GM12864 (cell line): ENCODE measurements at regions not wholly inside any gene's neighbourhood (a gene's known extent, or its start where the extent isn't known, plus 50 kb on each side); places are given as distances from the start of the nearest gene placed in this dataset.
"Not testable (repeated sequence)": the region's sequence is repeated elsewhere in the genome, so short reads cannot be mapped to it uniquely, and the experiment has no call there.

ENCODE experiments used
- DNase-seq: peaks from one replicate; pipeline ENCODE4 v3.0.0-alpha.2; 2011; ENCODE audit warnings: low read depth
- H3K4me3 ChIP-seq: 2 replicates; pipeline ENCODE4 v1.5.1; 2011; ENCODE audit warnings: mild to moderate bottlenecking, low read depth, low read length, control low read depth
- TF ChIP-seq, protein P1 (sequence below): IDR thresholded peaks from 2 replicates; pipeline ENCODE4 v1.5.1; 2011; ENCODE audit warnings: low read depth, mild to moderate bottlenecking, moderate library complexity, low read length, control low read depth, inconsistent platforms; ENCODE audit errors: missing control alignments

DNA sequence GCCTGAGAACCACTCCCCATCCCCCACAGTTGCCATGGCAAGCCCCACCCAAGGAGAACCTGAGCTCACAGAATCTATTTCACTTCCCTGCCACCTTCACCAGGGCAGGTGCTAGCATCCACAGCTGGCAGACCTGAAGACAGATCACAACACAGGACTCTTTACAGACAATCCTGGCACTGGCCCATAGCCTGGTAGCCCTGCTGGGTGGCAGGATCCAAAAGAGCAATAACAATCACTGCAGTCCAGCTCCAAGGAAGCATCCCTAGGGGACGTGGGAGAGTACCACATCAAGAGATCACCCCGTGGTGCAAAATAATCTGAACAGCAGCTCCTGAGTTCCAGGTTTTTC, 463.2 kb upstream of the PIK3R1 start:
- H3K4me3 ChIP-seq = no peak overlapping the region
- no peak for DNase-seq
- TF ChIP-seq, protein P1, sequence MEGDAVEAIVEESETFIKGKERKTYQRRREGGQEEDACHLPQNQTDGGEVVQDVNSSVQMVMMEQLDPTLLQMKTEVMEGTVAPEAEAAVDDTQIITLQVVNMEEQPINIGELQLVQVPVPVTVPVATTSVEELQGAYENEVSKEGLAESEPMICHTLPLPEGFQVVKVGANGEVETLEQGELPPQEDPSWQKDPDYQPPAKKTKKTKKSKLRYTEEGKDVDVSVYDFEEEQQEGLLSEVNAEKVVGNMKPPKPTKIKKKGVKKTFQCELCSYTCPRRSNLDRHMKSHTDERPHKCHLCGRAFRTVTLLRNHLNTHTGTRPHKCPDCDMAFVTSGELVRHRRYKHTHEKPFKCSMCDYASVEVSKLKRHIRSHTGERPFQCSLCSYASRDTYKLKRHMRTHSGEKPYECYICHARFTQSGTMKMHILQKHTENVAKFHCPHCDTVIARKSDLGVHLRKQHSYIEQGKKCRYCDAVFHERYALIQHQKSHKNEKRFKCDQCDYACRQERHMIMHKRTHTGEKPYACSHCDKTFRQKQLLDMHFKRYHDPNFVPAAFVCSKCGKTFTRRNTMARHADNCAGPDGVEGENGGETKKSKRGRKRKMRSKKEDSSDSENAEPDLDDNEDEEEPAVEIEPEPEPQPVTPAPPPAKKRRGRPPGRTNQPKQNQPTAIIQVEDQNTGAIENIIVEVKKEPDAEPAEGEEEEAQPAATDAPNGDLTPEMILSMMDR = no peak

DNA sequence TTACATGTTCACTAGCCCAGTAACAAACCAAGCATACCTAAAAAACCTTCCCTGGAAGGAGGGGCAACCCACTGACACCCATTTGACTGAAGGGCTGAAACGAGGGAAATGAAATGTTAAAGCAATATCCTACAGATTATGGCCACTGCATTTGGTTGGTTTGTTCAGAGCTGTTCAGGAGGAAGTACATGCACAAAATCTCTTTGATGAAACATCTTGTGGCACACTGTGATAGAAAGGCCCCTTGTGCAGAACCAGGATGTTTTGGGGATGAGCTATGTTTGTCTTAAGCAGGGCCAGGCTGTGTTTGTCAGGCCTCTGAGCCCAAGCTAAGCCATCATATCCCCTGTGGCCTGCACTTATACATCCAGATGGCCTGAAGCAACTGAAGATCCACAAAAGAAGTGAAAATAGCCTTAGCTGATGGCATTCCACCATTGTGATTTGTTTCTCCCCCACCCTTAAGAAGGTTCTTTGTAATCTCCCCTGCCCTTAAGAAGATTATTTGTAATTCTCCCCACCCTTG, 467.3 kb upstream of the PIK3R1 start:
- no peak overlapping the region for H3K4me3 ChIP-seq
- TF ChIP-seq, protein P1 = no peak
- DNase-seq = no peak

DNA sequence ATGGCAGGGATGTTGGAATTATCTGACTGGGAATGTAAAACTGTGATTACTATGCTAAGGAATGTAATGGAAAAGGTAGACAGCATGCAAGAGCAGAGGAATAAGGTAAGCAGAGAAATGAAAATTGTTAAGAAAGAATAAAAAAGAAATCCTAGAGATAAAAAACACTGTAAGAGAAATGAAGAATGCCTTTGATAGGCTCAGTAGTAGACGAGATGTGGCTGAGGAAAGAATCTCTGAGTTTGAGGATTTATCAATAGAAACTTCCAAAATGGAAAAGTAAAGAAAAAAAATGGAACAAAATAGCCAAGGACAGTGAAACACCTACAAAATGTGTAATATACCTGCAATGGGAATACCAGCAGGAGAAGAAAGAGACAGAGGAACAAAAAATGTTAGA, 468.5 kb upstream of the PIK3R1 start:
- no peak for DNase-seq
- H3K4me3 ChIP-seq = no peak overlapping the region
- TF ChIP-seq, protein P1 = no peak

DNA sequence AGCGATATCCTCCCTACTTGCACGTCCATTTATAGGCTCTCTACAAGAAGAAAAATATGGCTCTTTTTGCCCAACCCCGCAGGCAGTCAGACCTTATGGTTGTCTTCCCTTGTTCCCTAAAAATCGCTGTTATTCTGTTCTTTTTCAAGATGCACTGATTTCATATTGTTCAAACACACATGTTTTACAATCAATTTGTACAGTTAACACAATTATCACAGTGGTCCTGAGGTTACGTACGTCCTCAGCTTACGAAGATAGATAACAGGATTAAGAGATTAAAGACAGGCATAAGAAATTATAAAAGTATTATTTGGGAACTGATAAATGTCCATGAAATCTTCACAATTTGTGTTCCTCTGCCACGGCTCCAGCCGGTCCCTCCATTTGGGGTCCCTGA, 468.9 kb upstream of the PIK3R1 start:
- DNase-seq, H3K4me3 ChIP-seq: not testable (repeated sequence)

DNA sequence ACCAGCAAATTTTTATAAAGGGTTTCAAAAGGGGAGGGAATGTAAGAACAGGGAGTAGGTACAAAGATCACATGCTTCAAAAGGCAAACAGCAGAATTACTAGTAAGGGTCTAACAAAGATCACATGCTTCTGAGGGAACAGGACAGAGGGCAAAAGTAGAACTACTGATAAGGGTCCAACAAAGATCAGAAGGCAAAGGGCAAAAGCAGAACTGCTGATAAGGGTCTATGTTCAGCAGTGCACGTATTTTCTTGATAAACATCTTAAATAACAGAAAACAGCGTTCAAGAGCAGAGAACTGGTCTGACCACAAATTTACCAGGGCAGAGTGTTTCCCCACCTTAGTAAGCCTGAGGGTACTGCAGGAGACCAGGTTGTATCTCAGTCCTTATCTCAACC, 469.5 kb upstream of the PIK3R1 start:
- no peak for DNase-seq
- TF ChIP-seq, protein P1 = no peak
- H3K4me3 ChIP-seq = no peak overlapping the region

DNA sequence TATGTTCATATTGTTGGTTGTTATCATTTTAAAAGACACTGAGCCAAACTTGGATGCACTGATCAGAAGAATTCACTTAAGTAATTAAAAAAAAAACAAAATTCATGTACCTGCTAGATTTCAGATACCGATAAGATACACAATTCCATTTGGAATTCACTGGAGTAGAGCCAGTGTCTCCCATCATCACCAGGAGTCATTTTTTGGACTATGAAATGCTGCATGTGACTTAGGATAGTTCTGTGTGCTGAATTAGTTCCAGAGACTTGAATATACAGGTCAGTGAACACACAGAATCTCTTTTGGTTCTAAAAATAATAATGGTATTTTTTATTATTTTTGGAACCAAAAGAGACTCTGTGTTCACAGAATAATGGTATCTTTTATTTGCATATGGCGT, 482.6 kb upstream of the PIK3R1 start:
- TF ChIP-seq, protein P1 = no peak
- H3K4me3 ChIP-seq = no peak overlapping the region
- no peak for DNase-seq

DNA sequence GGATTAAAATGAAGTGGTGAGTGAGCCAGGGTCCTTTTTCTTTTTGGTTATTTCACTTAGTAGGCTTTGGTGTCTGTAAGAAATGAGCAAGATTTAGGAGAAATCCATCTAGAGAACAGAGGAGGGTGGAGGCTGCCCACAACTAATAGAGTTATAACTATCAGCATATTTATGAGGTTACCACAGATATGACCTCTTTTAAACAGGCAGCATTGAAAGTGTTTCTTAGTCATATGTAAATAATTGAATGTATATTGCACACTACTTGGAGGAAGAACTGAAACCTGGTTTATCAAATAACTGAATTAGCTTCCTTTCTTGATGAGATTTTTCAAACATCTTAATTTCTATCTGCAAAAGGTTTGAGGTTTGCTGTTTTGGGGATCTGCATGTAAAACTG, 483.1 kb upstream of the PIK3R1 start:
- TF ChIP-seq, protein P1 = no peak
- no peak for DNase-seq
- H3K4me3 ChIP-seq = no peak overlapping the region

DNA sequence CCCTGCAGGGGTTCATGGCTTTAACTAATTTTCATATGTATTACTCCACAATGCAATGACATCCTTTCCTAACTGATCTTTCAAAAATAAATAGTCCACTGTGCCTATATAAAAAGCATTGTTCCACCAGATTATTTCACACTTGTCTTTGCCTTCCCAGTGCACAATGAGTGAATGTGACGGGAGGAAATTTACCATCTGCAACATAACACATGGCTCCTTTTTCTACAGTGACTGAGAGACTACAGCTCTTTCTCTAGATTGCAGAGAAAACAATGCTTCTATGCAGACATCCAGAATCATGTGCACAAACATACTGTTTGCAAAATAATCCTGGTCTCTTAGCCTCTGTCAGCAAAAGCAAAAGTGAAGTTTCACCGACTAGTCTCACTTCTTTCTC, 483.7 kb upstream of the PIK3R1 start:
- TF ChIP-seq, protein P1 = no peak
- H3K4me3 ChIP-seq = no peak overlapping the region
- DNase-seq = no peak
